OCI-LY7 (cell line): ENCODE measurements at regions not wholly inside any gene's neighbourhood (a gene's known extent, or its start where the extent isn't known, plus 50 kb on each side); places are given as distances from the start of the nearest gene placed in this dataset.

Source experiments
- BruUV-seq: library from RNA; stranded (reverse); fragments of 400-500 nt; replicated peaks from 2 replicates; lab custom pipeline; 2021; lab: Mats Ljungman, UMichigan
- CTCF ChIA-PET: fragments of 300-600 bp; sonication (Branson Sonifier 250); formaldehyde crosslinking; loops from one replicate; lab custom pipeline; 2022; ENCODE audit warnings: antibody characterized with exemption; ENCODE audit not compliant: unreplicated experiment; lab: Charles Lee
- POLR2A ChIA-PET: fragments of 300-600 bp; sonication (Branson Sonifier 250); formaldehyde crosslinking; loops from one replicate; lab custom pipeline; 2022; ENCODE audit warnings: antibody characterized with exemption; lab: Charles Lee
- DNase-seq: peaks from one replicate; pipeline ENCODE4 v3.0.0-alpha.2; 2015; ENCODE audit warnings: low spot score
- H2AFZ ChIP-seq: fragments of 200-600 bp; sonication (generic), shearing (Covaris generic); 2 replicates; pipeline ENCODE4 v1.6.1; 2014; ENCODE audit warnings: mild to moderate bottlenecking, antibody characterized with exemption, low read length, moderate library complexity
- H3K27ac ChIP-seq: fragments of 200-600 bp; sonication (generic); 2 replicates; pipeline ENCODE4 v1.5.1; 2014; ENCODE audit warnings: mixed run types, low read depth, mild to moderate bottlenecking, moderate library complexity, low read length, inconsistent platforms; ENCODE audit not compliant: poor library complexity, severe bottlenecking
- H3K36me3 ChIP-seq: fragments of 200-600 bp; sonication (generic); 2 replicates; pipeline ENCODE4 v1.6.1; 2014; ENCODE audit warnings: mild to moderate bottlenecking, antibody characterized with exemption, low read length, moderate library complexity, mixed read lengths; ENCODE audit not compliant: insufficient read depth
- H3K4me1 ChIP-seq: fragments of 200-600 bp; sonication (generic); 2 replicates; pipeline ENCODE4 v1.5.1; 2014; ENCODE audit warnings: mild to moderate bottlenecking, low read length; ENCODE audit not compliant: insufficient read depth, poor library complexity, severe bottlenecking
- H3K4me2 ChIP-seq: fragments of 200-600 bp; sonication (generic); 2 replicates; pipeline ENCODE4 v1.6.1; 2014; ENCODE audit warnings: mild to moderate bottlenecking, low read length
- H3K4me3 ChIP-seq: fragments of 200-600 bp; sonication (generic); 2 replicates; pipeline ENCODE4 v1.5.1; 2014; ENCODE audit warnings: mild to moderate bottlenecking, low read depth, low read length; ENCODE audit not compliant: poor library complexity, severe bottlenecking
- H3K79me2 ChIP-seq: fragments of 200-600 bp; sonication (generic); 2 replicates; pipeline ENCODE4 v1.6.1; 2016; ENCODE audit warnings: low read depth, mild to moderate bottlenecking, low read length, moderate library complexity, mixed read lengths; ENCODE audit not compliant: insufficient read depth
- H3K9me2 ChIP-seq: fragments of 200-600 bp; sonication (generic); 2 replicates; pipeline ENCODE4 v1.6.1; 2016; ENCODE audit warnings: mild to moderate bottlenecking, low read length, mixed read lengths; ENCODE audit not compliant: insufficient read depth
- H3K9me3 ChIP-seq: fragments of 200-600 bp; sonication (generic); 2 replicates; pipeline ENCODE4 v1.6.1; 2014; ENCODE audit warnings: mild to moderate bottlenecking, mixed run types, low read length, mixed read lengths
- H4K20me1 ChIP-seq: fragments of 200-600 bp; sonication (generic); 2 replicates; pipeline ENCODE4 v1.6.1; 2014; ENCODE audit warnings: mild to moderate bottlenecking, antibody characterized with exemption, low read length, moderate library complexity, mixed read lengths; ENCODE audit not compliant: insufficient read depth
- CTCF ChIP-seq: fragments of 200-600 bp; sonication (generic); conservative IDR thresholded peaks from 2 replicates; pipeline ENCODE4 v1.5.1; 2014; ENCODE audit warnings: mild to moderate bottlenecking, antibody characterized with exemption, low read length, moderate library complexity, mixed read lengths
- EZH2phosphoT487 ChIP-seq: fragments of 200-600 bp; sonication (generic); IDR thresholded peaks from 2 replicates; pipeline ENCODE4 v1.6.1; 2018; ENCODE audit warnings: low read depth, borderline replicate concordance, mild to moderate bottlenecking, mixed run types, antibody characterized with exemption, low read length, moderate library complexity, mixed read lengths
- intact Hi-C: fragments of 100-400 bp; cut with micrococcal nuclease; formaldehyde crosslinking; loops from one replicate; pipeline ENCODE4 v1.10.0; 2022; ENCODE audit not compliant: unreplicated experiment

DNA sequence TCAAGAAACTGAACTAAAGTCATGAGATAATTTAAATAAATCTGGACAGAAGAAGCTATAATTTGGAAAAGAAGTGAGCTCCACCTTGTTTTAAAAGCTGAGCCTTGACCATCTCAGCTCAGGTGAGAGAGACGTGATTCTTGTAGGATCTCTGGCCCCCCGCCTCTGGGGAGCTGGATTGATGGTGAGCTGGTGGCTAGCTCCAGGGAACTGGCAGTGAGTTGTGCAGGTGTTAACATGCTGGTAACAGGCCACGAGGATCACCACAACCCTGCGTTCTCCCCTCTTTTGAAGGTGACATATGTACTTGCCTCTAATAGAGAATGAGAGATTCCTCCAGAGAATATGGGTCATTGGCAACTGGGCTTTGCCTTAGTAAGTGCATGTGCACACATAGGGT, 485.1 kb downstream of the IRS2 start:
- no TSS peak for BruUV-seq
- Histone ChIP-seq H3K9me2 (no peaks in the 10 kb centered on the region), H2AFZ (no peak overlapping the region), H3K9me3 (no peaks in the 10 kb centered on the region), H3K4me2 (no peak overlapping the region), H3K27ac (no peak overlapping the region), H3K36me3 (no peaks in the 10 kb centered on the region), H4K20me1 (no peaks in the 10 kb centered on the region), H3K4me3 (no peak overlapping the region), H3K79me2 (no peaks in the 10 kb centered on the region), H3K4me1 (no peaks in the 10 kb centered on the region)
- TF ChIP-seq CTCF (no peak), EZH2phosphoT487 (no peak)
- no peak for DNase-seq
- ChIA-PET CTCF (no interaction called here), POLR2A (no interaction called here)
- intact Hi-C loops, result no loop called here

GRCh38 chr13:109297628-109298027, 488.8 kb downstream of the IRS2 start:
- no peak overlapping the region for H2AFZ ChIP-seq
- no peak overlapping the region for H3K27ac ChIP-seq
- DNase-seq, result no peak
- H3K9me3 ChIP-seq, result no peaks in the 10 kb centered on the region
- no TSS peak for BruUV-seq
- ChIA-PET CTCF (no interaction called here), POLR2A (no interaction called here)
- intact Hi-C loops, result no loop called here
- H3K4me3 ChIP-seq, result no peak overlapping the region
- no peak overlapping the region for H3K4me2 ChIP-seq
- no peaks in the 10 kb centered on the region for H3K36me3 ChIP-seq
- no peaks in the 10 kb centered on the region for H3K4me1 ChIP-seq
- no peaks in the 10 kb centered on the region for H3K79me2 ChIP-seq
- no peak for TF ChIP-seq EZH2phosphoT487
- no peak for TF ChIP-seq CTCF
- H3K9me2 ChIP-seq, result no peaks in the 10 kb centered on the region
- no peaks in the 10 kb centered on the region for H4K20me1 ChIP-seq

DNA sequence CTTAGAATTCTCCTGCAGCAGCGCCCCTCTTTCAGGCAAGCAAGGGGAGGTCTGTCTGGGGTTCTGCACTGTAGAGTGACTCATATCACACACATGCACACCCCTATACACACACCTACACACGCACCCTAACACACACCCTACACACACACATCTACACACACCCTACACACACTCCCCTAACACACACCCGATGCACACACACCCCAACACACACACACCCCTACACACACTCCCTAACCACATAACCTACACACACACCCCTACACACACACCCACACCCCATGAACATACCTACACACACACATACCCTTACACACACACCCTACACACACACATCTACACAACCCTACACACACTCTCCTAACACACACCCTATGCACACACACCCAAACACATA, 493.2 kb downstream of the IRS2 start:
- no peak overlapping the region for H3K27ac ChIP-seq
- H2AFZ ChIP-seq, result no peak overlapping the region
- ChIA-PET POLR2A (no interaction called here), CTCF (no interaction called here)
- TF ChIP-seq CTCF (no peak), EZH2phosphoT487 (no peak)
- no peaks in the 10 kb centered on the region for H3K4me1 ChIP-seq
- DNase-seq, result no peak
- no peaks in the 10 kb centered on the region for H3K79me2 ChIP-seq
- no peaks in the 10 kb centered on the region for H4K20me1 ChIP-seq
- intact Hi-C loops, result no loop called here
- BruUV-seq, result no TSS peak
- no peaks in the 10 kb centered on the region for H3K36me3 ChIP-seq
- no peak overlapping the region for H3K4me3 ChIP-seq
- H3K9me3 ChIP-seq, result no peaks in the 10 kb centered on the region
- no peak overlapping the region for H3K4me2 ChIP-seq
- no peaks in the 10 kb centered on the region for H3K9me2 ChIP-seq
